22Rv1 (cell line): ENCODE measurements at regions not wholly inside any gene's neighbourhood (a gene's known extent, or its start where the extent isn't known, plus 50 kb on each side); places are given as distances from the start of the nearest gene placed in this dataset.

ENCODE experiments used
- ZFX ChIP-seq: fragments of 450-650 bp; IDR thresholded peaks from 2 replicates; pipeline ENCODE4 v1.6.1; 2017; ENCODE audit warnings: antibody characterized with exemption, borderline replicate concordance
- TF ChIP-seq, protein P1 (sequence below): fragments of 450-650 bp; IDR thresholded peaks from 2 replicates; pipeline ENCODE4 v1.5.1; 2017; ENCODE audit warnings: mild to moderate bottlenecking

- TF ChIP-seq, protein P1, sequence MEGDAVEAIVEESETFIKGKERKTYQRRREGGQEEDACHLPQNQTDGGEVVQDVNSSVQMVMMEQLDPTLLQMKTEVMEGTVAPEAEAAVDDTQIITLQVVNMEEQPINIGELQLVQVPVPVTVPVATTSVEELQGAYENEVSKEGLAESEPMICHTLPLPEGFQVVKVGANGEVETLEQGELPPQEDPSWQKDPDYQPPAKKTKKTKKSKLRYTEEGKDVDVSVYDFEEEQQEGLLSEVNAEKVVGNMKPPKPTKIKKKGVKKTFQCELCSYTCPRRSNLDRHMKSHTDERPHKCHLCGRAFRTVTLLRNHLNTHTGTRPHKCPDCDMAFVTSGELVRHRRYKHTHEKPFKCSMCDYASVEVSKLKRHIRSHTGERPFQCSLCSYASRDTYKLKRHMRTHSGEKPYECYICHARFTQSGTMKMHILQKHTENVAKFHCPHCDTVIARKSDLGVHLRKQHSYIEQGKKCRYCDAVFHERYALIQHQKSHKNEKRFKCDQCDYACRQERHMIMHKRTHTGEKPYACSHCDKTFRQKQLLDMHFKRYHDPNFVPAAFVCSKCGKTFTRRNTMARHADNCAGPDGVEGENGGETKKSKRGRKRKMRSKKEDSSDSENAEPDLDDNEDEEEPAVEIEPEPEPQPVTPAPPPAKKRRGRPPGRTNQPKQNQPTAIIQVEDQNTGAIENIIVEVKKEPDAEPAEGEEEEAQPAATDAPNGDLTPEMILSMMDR: no peak
- TF ChIP-seq ZFX: no peak
Observed at GRCh38 chr16:64469906-64470702, 651.8 kb downstream of the CDH11 start.
